ENCODE measurements at regions not wholly inside any gene's neighbourhood (a gene's known extent, or its start where the extent isn't known, plus 50 kb on each side); places are given as distances from the start of the nearest gene placed in this dataset.

- H3K9me3 ChIP-seq (ENCODE audit: control insufficient read depth, low read length) = peaks cover 28% of the 10 kb centered on the region
- no peaks in the 10 kb centered on the region for H3K36me3 ChIP-seq (ENCODE audit: control insufficient read depth in 1 of 2, insufficient read depth in 2 of 2, low read depth in 1 of 2, low read length in 2 of 2)
- H3K4ac ChIP-seq (ENCODE audit: low read depth in 1 of 2, low read length in 2 of 2) = no peak overlapping the region
- H2BK12ac ChIP-seq (ENCODE audit: low read length in 2 of 2) = no peak overlapping the region
- no peak overlapping the region for H3K18ac ChIP-seq (ENCODE audit: low read depth in 1 of 2, low read length in 2 of 2)
- no peak overlapping the region for H3K14ac ChIP-seq (ENCODE audit: low read length in 2 of 2)
- no peak for DNase-seq
- H3K4me3 ChIP-seq (ENCODE audit: insufficient read depth in 1 of 2, low read depth in 1 of 2, low read length in 2 of 2) = no peak overlapping the region
- H4K8ac ChIP-seq (ENCODE audit: low read length) = no peak overlapping the region
- no peak overlapping the region for H2AK5ac ChIP-seq (ENCODE audit: low read length, severe bottlenecking)
- no peaks in the 10 kb centered on the region for H3K79me1 ChIP-seq (replicated peaks; ENCODE audit: low read length, poor library complexity, severe bottlenecking)
- H3K4me2 ChIP-seq (ENCODE audit: low read length, poor library complexity, severe bottlenecking) = no peak overlapping the region
- no peak overlapping the region for H3K9ac ChIP-seq (ENCODE audit: low read length)
- H4K91ac ChIP-seq (ENCODE audit: low read length) = no peak overlapping the region
- 78% methylated on average over 6 of the region's 6 CpGs for WGBS
- no peak overlapping the region for H2BK15ac ChIP-seq (ENCODE audit: low read depth, poor library complexity, severe bottlenecking)
- no peak overlapping the region for H2BK5ac ChIP-seq (ENCODE audit: low read depth, low read length, poor library complexity, severe bottlenecking)
- H2BK120ac ChIP-seq (ENCODE audit: low read depth, low read length) = no peak overlapping the region
- H3K27ac ChIP-seq (ENCODE audit: low read length, poor library complexity, severe bottlenecking) = no peak overlapping the region
- H3K4me1 ChIP-seq (ENCODE audit: control insufficient read depth, insufficient read depth, low read depth, low read length) = no peaks in the 10 kb centered on the region
- H2AFZ ChIP-seq (ENCODE audit: low read depth, low read length) = no peak overlapping the region
- no peaks in the 10 kb centered on the region for H3K27me3 ChIP-seq (ENCODE audit: control insufficient read depth in 1 of 2, insufficient read depth in 1 of 2, low read length in 2 of 2)
- H3K23ac ChIP-seq (ENCODE audit: low read length in 2 of 2) = no peak overlapping the region
These were observed 2243.8 kb upstream of the C9orf72 start for GRCh38 chr9:29816954-29817703.

GRCh38 chr9:29822458-29822857, 2249.2 kb upstream of the C9orf72 start:
- WGBS = 93% methylated on average over 2 of the region's 3 CpGs

GRCh38 chr9:29826421-29826820, 2253.1 kb upstream of the C9orf72 start:
- no peak overlapping the region for H2BK12ac ChIP-seq (ENCODE audit: low read length in 2 of 2)
- H3K4me1 ChIP-seq (ENCODE audit: control insufficient read depth, insufficient read depth, low read depth, low read length) = no peaks in the 10 kb centered on the region
- H3K4me2 ChIP-seq (ENCODE audit: low read length, poor library complexity, severe bottlenecking) = no peak overlapping the region
- no peak overlapping the region for H3K9ac ChIP-seq (ENCODE audit: low read length)
- H3K4me3 ChIP-seq (ENCODE audit: insufficient read depth in 1 of 2, low read depth in 1 of 2, low read length in 2 of 2) = peak overlapping the region in 1 of 2 experiments; percentile 28
- H3K27me3 ChIP-seq (ENCODE audit: control insufficient read depth in 1 of 2, insufficient read depth in 1 of 2, low read length in 2 of 2) = no peaks in the 10 kb centered on the region
- H3K18ac ChIP-seq (ENCODE audit: low read depth in 1 of 2, low read length in 2 of 2) = no peak overlapping the region
- 98% methylated on average over 17 of the region's 23 CpGs for WGBS
- no peak overlapping the region for H4K91ac ChIP-seq (ENCODE audit: low read length)
- no peak overlapping the region for H3K23ac ChIP-seq (ENCODE audit: low read length in 2 of 2)
- peaks cover 3% of the 10 kb centered on the region for H3K9me3 ChIP-seq (ENCODE audit: control insufficient read depth, low read length)
- H3K27ac ChIP-seq (ENCODE audit: low read length, poor library complexity, severe bottlenecking) = no peak overlapping the region
- H3K4ac ChIP-seq (ENCODE audit: low read depth in 1 of 2, low read length in 2 of 2) = no peak overlapping the region
- no peaks in the 10 kb centered on the region for H3K79me1 ChIP-seq (replicated peaks; ENCODE audit: low read length, poor library complexity, severe bottlenecking)
- no peaks in the 10 kb centered on the region for H3K36me3 ChIP-seq (ENCODE audit: control insufficient read depth in 1 of 2, insufficient read depth in 2 of 2, low read depth in 1 of 2, low read length in 2 of 2)
- DNase-seq = no peak
- no peak overlapping the region for H3K14ac ChIP-seq (ENCODE audit: low read length in 2 of 2)
- H2BK5ac ChIP-seq (ENCODE audit: low read depth, low read length, poor library complexity, severe bottlenecking) = no peak overlapping the region
- H2BK120ac ChIP-seq (ENCODE audit: low read depth, low read length) = no peak overlapping the region
- H4K8ac ChIP-seq (ENCODE audit: low read length) = no peak overlapping the region
- H2AFZ ChIP-seq (ENCODE audit: low read depth, low read length) = no peak overlapping the region
- H2AK5ac ChIP-seq (ENCODE audit: low read length, severe bottlenecking) = no peak overlapping the region
- H2BK15ac ChIP-seq (ENCODE audit: low read depth, poor library complexity, severe bottlenecking) = no peak overlapping the region

More at GRCh38 chr9:29822458-29822857, 2249.2 kb upstream of the C9orf72 start:
- Histone ChIP-seq H3K9ac (ENCODE audit: low read length) (no peak overlapping the region), H2AFZ (ENCODE audit: low read depth, low read length) (no peak overlapping the region), H3K4me2 (ENCODE audit: low read length, poor library complexity, severe bottlenecking) (no peak overlapping the region), H3K36me3 (ENCODE audit: control insufficient read depth in 1 of 2, insufficient read depth in 2 of 2, low read depth in 1 of 2, low read length in 2 of 2) (no peaks in the 10 kb centered on the region), H2BK15ac (ENCODE audit: low read depth, poor library complexity, severe bottlenecking) (no peak overlapping the region), H3K79me1 (replicated peaks; ENCODE audit: low read length, poor library complexity, severe bottlenecking) (no peaks in the 10 kb centered on the region), H3K4me1 (ENCODE audit: control insufficient read depth, insufficient read depth, low read depth, low read length) (no peaks in the 10 kb centered on the region), H2BK120ac (ENCODE audit: low read depth, low read length) (no peak overlapping the region), H2BK5ac (ENCODE audit: low read depth, low read length, poor library complexity, severe bottlenecking) (no peak overlapping the region), H2AK5ac (ENCODE audit: low read length, severe bottlenecking) (no peak overlapping the region), H3K27me3 (ENCODE audit: control insufficient read depth in 1 of 2, insufficient read depth in 1 of 2, low read length in 2 of 2) (no peaks in the 10 kb centered on the region), H3K4ac (ENCODE audit: low read depth in 1 of 2, low read length in 2 of 2) (no peak overlapping the region), H3K18ac (ENCODE audit: low read depth in 1 of 2, low read length in 2 of 2) (no peak overlapping the region), H3K4me3 (ENCODE audit: insufficient read depth in 1 of 2, low read depth in 1 of 2, low read length in 2 of 2) (no peak overlapping the region), H4K91ac (ENCODE audit: low read length) (no peak overlapping the region), H3K23ac (ENCODE audit: low read length in 2 of 2) (no peak overlapping the region), H3K14ac (ENCODE audit: low read length in 2 of 2) (no peak overlapping the region), H2BK12ac (ENCODE audit: low read length in 2 of 2) (no peak overlapping the region), H3K9me3 (ENCODE audit: control insufficient read depth, low read length) (peaks cover 30% of the 10 kb centered on the region), H3K27ac (ENCODE audit: low read length, poor library complexity, severe bottlenecking) (no peak overlapping the region), H4K8ac (ENCODE audit: low read length) (no peak overlapping the region)
- DNase-seq = no peak

- H2BK5ac ChIP-seq (ENCODE audit: low read depth, low read length, poor library complexity, severe bottlenecking) = no peak overlapping the region
- H3K4me2 ChIP-seq (ENCODE audit: low read length, poor library complexity, severe bottlenecking) = no peak overlapping the region
- no peaks in the 10 kb centered on the region for H3K27me3 ChIP-seq (ENCODE audit: control insufficient read depth in 1 of 2, insufficient read depth in 1 of 2, low read length in 2 of 2)
- no peak overlapping the region for H3K4ac ChIP-seq (ENCODE audit: low read depth in 1 of 2, low read length in 2 of 2)
- no peaks in the 10 kb centered on the region for H3K9me3 ChIP-seq (ENCODE audit: control insufficient read depth, low read length)
- DNase-seq = peak; percentile 65
- no peak overlapping the region for H3K18ac ChIP-seq (ENCODE audit: low read depth in 1 of 2, low read length in 2 of 2)
- H3K9ac ChIP-seq (ENCODE audit: low read length) = no peak overlapping the region
- no peak overlapping the region for H3K4me3 ChIP-seq (ENCODE audit: insufficient read depth in 1 of 2, low read depth in 1 of 2, low read length in 2 of 2)
- H4K91ac ChIP-seq (ENCODE audit: low read length) = no peak overlapping the region
- no peaks in the 10 kb centered on the region for H3K36me3 ChIP-seq (ENCODE audit: control insufficient read depth in 1 of 2, insufficient read depth in 2 of 2, low read depth in 1 of 2, low read length in 2 of 2)
- no peaks in the 10 kb centered on the region for H3K4me1 ChIP-seq (ENCODE audit: control insufficient read depth, insufficient read depth, low read depth, low read length)
- no peak overlapping the region for H2BK120ac ChIP-seq (ENCODE audit: low read depth, low read length)
- no peak overlapping the region for H2AK5ac ChIP-seq (ENCODE audit: low read length, severe bottlenecking)
- H3K23ac ChIP-seq (ENCODE audit: low read length in 2 of 2) = no peak overlapping the region
- no peak overlapping the region for H2AFZ ChIP-seq (ENCODE audit: low read depth, low read length)
- H2BK12ac ChIP-seq (ENCODE audit: low read length in 2 of 2) = no peak overlapping the region
- no peaks in the 10 kb centered on the region for H3K79me1 ChIP-seq (replicated peaks; ENCODE audit: low read length, poor library complexity, severe bottlenecking)
- H2BK15ac ChIP-seq (ENCODE audit: low read depth, poor library complexity, severe bottlenecking) = no peak overlapping the region
- H3K14ac ChIP-seq (ENCODE audit: low read length in 2 of 2) = no peak overlapping the region
- no peak overlapping the region for H3K27ac ChIP-seq (ENCODE audit: low read length, poor library complexity, severe bottlenecking)
- 15% methylated on average over 4 of the region's 6 CpGs for WGBS
- no peak overlapping the region for H4K8ac ChIP-seq (ENCODE audit: low read length)
These were observed 2257.5 kb upstream of the C9orf72 start for GRCh38 chr9:29830821-29831220.
